Astrocyte (in vitro differentiated cells and primary cell): ENCODE measurements at regions not wholly inside any gene's neighbourhood (a gene's known extent, or its start where the extent isn't known, plus 50 kb on each side); places are given as distances from the start of the nearest gene placed in this dataset.

Experiments
- CTCF ChIP-seq: IDR thresholded peaks from 2 replicates; pipeline ENCODE4 v1.5.1; 2011; ENCODE audit warnings: low read depth, mild to moderate bottlenecking, inconsistent platforms, low read length, moderate library complexity; ENCODE audit not compliant: insufficient read depth
- EZH2 ChIP-seq: IDR thresholded peaks from 2 replicates; pipeline ENCODE4 v1.6.1; 2012; ENCODE audit warnings: mild to moderate bottlenecking, low read length, inconsistent platforms; ENCODE audit not compliant: insufficient read depth

- TF ChIP-seq CTCF (no peak), EZH2 (no peak)
These were observed 82.0 kb upstream of the FAM241A start for GRCh38 chr4:112063260-112063659.
